NCI-H146 treated with DMSO at 0.1 percent for 48 hours (cell line): ENCODE measurements at regions not wholly inside any gene's neighbourhood (a gene's known extent, or its start where the extent isn't known, plus 50 kb on each side); places are given as distances from the start of the nearest gene placed in this dataset.
A peak's percentile ranks its signal among the peaks of the same experiment; 100 is the strongest.
"Not testable (repeated sequence)": the region's sequence is repeated elsewhere in the genome, so short reads cannot be mapped to it uniquely, and the experiment has no call there.

Experiments
- DNase-seq: peaks from one replicate; lab custom pipeline; 2025; ENCODE audit not compliant: unreplicated experiment; lab: John Stamatoyannopoulos, UW

GRCh38 chr6:63440594-63440993 lies 120.8 kb upstream of the LGSN start:
- DNase-seq = no peak

GRCh38 chr6:63441266-63441956 lies 121.6 kb upstream of the LGSN start:
- peak; percentile 86 for DNase-seq

- no peak for DNase-seq
These were observed 123.1 kb upstream of the LGSN start for GRCh38 chr6:63442870-63443269.

GRCh38 chr6:63444768-63445167 lies 125.0 kb upstream of the LGSN start:
- DNase-seq = no peak

GRCh38 chr6:63446405-63446804 lies 125.9 kb upstream of the LOC128125822 start:
- DNase-seq = no peak

- no peak for DNase-seq
These were observed 125.1 kb upstream of the LOC128125822 start for GRCh38 chr6:63447134-63447533.

- no peak for DNase-seq
These were observed 124.1 kb upstream of the LOC128125822 start for GRCh38 chr6:63448229-63448628.

GRCh38 chr6:63449714-63450113 lies 122.6 kb upstream of the LOC128125822 start:
- no peak for DNase-seq

- DNase-seq = no peak
These were observed 121.0 kb upstream of the LOC128125822 start for GRCh38 chr6:63451238-63451637.

- no peak for DNase-seq
These were observed 120.2 kb upstream of the LOC128125822 start for GRCh38 chr6:63452125-63452524.

- DNase-seq = no peak
These were observed 115.5 kb upstream of the LOC128125822 start for GRCh38 chr6:63456734-63457133.

GRCh38 chr6:63458480-63459115 lies 113.7 kb upstream of the LOC128125822 start:
- no peak for DNase-seq

- DNase-seq = no peak
These were observed 112.5 kb upstream of the LOC128125822 start for GRCh38 chr6:63459814-63460213.

- no peak for DNase-seq
These were observed 111.3 kb upstream of the LOC128125822 start for GRCh38 chr6:63460971-63461370.

- no peak for DNase-seq
These were observed 108.2 kb upstream of the LOC128125822 start for GRCh38 chr6:63464060-63464459.

GRCh38 chr6:63465750-63466149 lies 106.5 kb upstream of the LOC128125822 start:
- no peak for DNase-seq

- no peak for DNase-seq
These were observed 106.0 kb upstream of the LOC128125822 start for GRCh38 chr6:63466242-63466733.

GRCh38 chr6:63467247-63467954 lies 104.9 kb upstream of the LOC128125822 start:
- no peak for DNase-seq

- not testable (repeated sequence) for DNase-seq
These were observed 101.1 kb upstream of the LOC128125822 start for GRCh38 chr6:63471145-63471544.

- DNase-seq = no peak
These were observed 100.6 kb upstream of the LOC128125822 start for GRCh38 chr6:63471654-63472053.

- DNase-seq = no peak
These were observed 96.6 kb upstream of the LOC128125822 start for GRCh38 chr6:63475707-63476106.

GRCh38 chr6:63476302-63476701 lies 96.0 kb upstream of the LOC128125822 start:
- DNase-seq = no peak
